IMR-90 (cell line): ENCODE measurements at regions not wholly inside any gene's neighbourhood (a gene's known extent, or its start where the extent isn't known, plus 50 kb on each side); places are given as distances from the start of the nearest gene placed in this dataset.
A peak's percentile ranks its signal among the peaks of the same experiment; 100 is the strongest.

ENCODE experiments used
- ATAC-seq: fragments of 200-7000 bp; cut with Tn5 transposase; 2 replicates; pipeline ENCODE4 v1.9.1; 2020; ENCODE audit warnings: low read depth, mild to moderate bottlenecking, moderate library complexity
- BruUV-seq: library from RNA; stranded (reverse); fragments of 400-500 nt; replicated peaks from 2 replicates; lab custom pipeline; 2021; lab: Mats Ljungman, UMichigan
- CTCF ChIA-PET: fragments of 300-600 bp; formaldehyde crosslinking; extraction: SDS; loops from one replicate; lab custom pipeline; 2021; ENCODE audit warnings: antibody characterized with exemption; lab: Yijun Ruan, JAX
- POLR2A ChIA-PET: fragments of 300-600 bp; sonication (Branson Sonifier 250); formaldehyde crosslinking; loops from one replicate; lab custom pipeline; 2022; ENCODE audit warnings: antibody characterized with exemption; ENCODE audit not compliant: unreplicated experiment; lab: Charles Lee
- DNase-seq: peaks from one replicate; pipeline ENCODE4 v3.0.0; 2013
- H2AFZ ChIP-seq: replicated peaks from 2 replicates; pipeline ENCODE3; 2013; ENCODE audit warnings: low read length, mild to moderate bottlenecking; ENCODE audit not compliant: poor library complexity
- H2AK5ac ChIP-seq: 2 replicates; pipeline ENCODE4 v1.6.1; 2013; ENCODE audit warnings: low read depth, low read length, inconsistent platforms
- H2AK9ac ChIP-seq: replicated peaks from 2 replicates; pipeline ENCODE3; 2013; ENCODE audit warnings: mild to moderate bottlenecking, low read depth, low read length, moderate library complexity; ENCODE audit not compliant: poor library complexity
- H2BK120ac ChIP-seq: 2 replicates; pipeline ENCODE4 v1.6.1; 2013; ENCODE audit warnings: low read depth, low read length, inconsistent platforms
- H2BK15ac ChIP-seq: 3 replicates; pipeline ENCODE4 v1.6.1; 2013; ENCODE audit warnings: low read depth, low read length, inconsistent platforms
- H2BK20ac ChIP-seq: 2 replicates; pipeline ENCODE4 v1.6.1; 2013; ENCODE audit warnings: low read depth, mild to moderate bottlenecking, inconsistent platforms, low read length, moderate library complexity
- H2BK5ac ChIP-seq: 2 replicates; pipeline ENCODE4 v1.6.1; 2013; ENCODE audit warnings: mild to moderate bottlenecking, low read depth, low read length, inconsistent platforms; ENCODE audit not compliant: poor library complexity, severe bottlenecking
- H3K14ac ChIP-seq: replicated peaks from 2 replicates; pipeline ENCODE4 v1.6.1; 2013; ENCODE audit warnings: low read depth, low read length, inconsistent platforms
- H3K18ac ChIP-seq: 2 replicates; pipeline ENCODE4 v1.6.1; 2013; ENCODE audit warnings: low read depth, low read length, control low read depth
- H3K23ac ChIP-seq: 2 replicates; pipeline ENCODE4 v1.6.1; 2013; ENCODE audit warnings: low read depth, low read length, inconsistent platforms
- H3K27ac ChIP-seq: 2 replicates; pipeline ENCODE4 v1.5.1; 2013; ENCODE audit warnings: mild to moderate bottlenecking, control low read depth, low read length; ENCODE audit not compliant: insufficient read depth
- H3K27me3 ChIP-seq: 2 replicates; pipeline ENCODE4 v1.6.1; 2013; ENCODE audit warnings: low read length; ENCODE audit not compliant: control insufficient read depth, insufficient read depth
- H3K36me3 ChIP-seq: 2 replicates; pipeline ENCODE4 v1.6.1; 2013; ENCODE audit warnings: low read length, mixed read lengths; ENCODE audit not compliant: control insufficient read depth, insufficient read depth
- H3K4ac ChIP-seq: 2 replicates; pipeline ENCODE4 v1.6.1; 2013; ENCODE audit warnings: low read depth, low read length, inconsistent platforms
- H3K4me1 ChIP-seq: 2 replicates; pipeline ENCODE4 v1.6.1; 2013; ENCODE audit warnings: low read length, mixed read lengths; ENCODE audit not compliant: control insufficient read depth, insufficient read depth
- H3K4me2 ChIP-seq: 2 replicates; pipeline ENCODE4 v1.6.1; 2013; ENCODE audit warnings: low read depth, mild to moderate bottlenecking, control low read depth, low read length, moderate library complexity
- H3K4me3 ChIP-seq: 2 replicates; pipeline ENCODE4 v1.5.1; 2013; ENCODE audit warnings: low read depth, mild to moderate bottlenecking, control low read depth, low read length, moderate library complexity; ENCODE audit not compliant: insufficient read depth
- H3K56ac ChIP-seq: 2 replicates; pipeline ENCODE4 v1.6.1; 2013; ENCODE audit warnings: low read length, inconsistent platforms; ENCODE audit not compliant: insufficient read depth; ENCODE audit errors: extremely low read depth
- H3K79me1 ChIP-seq, 2 experiments: 2 replicates each; pipeline ENCODE4 v1.6.1; 2013; ENCODE audit warnings: low read length in 2 of 2, inconsistent platforms in 1 of 2, low read depth in 1 of 2
- H3K9ac ChIP-seq: 2 replicates; pipeline ENCODE4 v1.6.1; 2013; ENCODE audit warnings: low read depth, low read length, control low read depth
- H3K9me1 ChIP-seq: 2 replicates; pipeline ENCODE4 v1.6.1; 2013; ENCODE audit warnings: low read length, inconsistent platforms; ENCODE audit not compliant: insufficient read depth
- H3K9me3 ChIP-seq: 2 replicates; pipeline ENCODE4 v1.6.1; 2013; ENCODE audit warnings: low read length; ENCODE audit not compliant: control insufficient read depth, insufficient read depth
- H4K20me1 ChIP-seq: 2 replicates; pipeline ENCODE4 v1.6.1; 2013; ENCODE audit warnings: low read length, inconsistent platforms; ENCODE audit not compliant: insufficient read depth
- H4K5ac ChIP-seq: 2 replicates; pipeline ENCODE4 v1.6.1; 2013; ENCODE audit warnings: mild to moderate bottlenecking, low read depth, low read length, control low read depth
- H4K8ac ChIP-seq, 2 experiments: 2 replicates each; pipeline ENCODE4 v1.6.1; 2013; ENCODE audit warnings: low read depth in 2 of 2, low read length in 2 of 2, control low read depth in 1 of 2, inconsistent platforms in 1 of 2
- H4K91ac ChIP-seq: 2 replicates; pipeline ENCODE4 v1.6.1; 2013; ENCODE audit warnings: low read depth, low read length, inconsistent platforms; ENCODE audit not compliant: insufficient read depth
- CEBPB ChIP-seq: IDR thresholded peaks from 2 replicates; pipeline ENCODE4 v1.6.1; 2012; ENCODE audit warnings: low read depth, low read length, improper control_type of control experiment
- FOS ChIP-seq: fragments of 150-350 bp; IDR thresholded peaks from 2 replicates; pipeline ENCODE4 v1.6.1; 2016; ENCODE audit warnings: low read depth, low read length
- MAZ ChIP-seq: IDR thresholded peaks from 2 replicates; pipeline ENCODE4 v1.6.1; 2012; ENCODE audit warnings: low read depth, mild to moderate bottlenecking, low read length, improper control_type of control experiment, moderate library complexity, borderline replicate concordance
- RAD21 ChIP-seq: IDR thresholded peaks from 2 replicates; pipeline ENCODE4 v1.6.1; 2012; ENCODE audit warnings: low read length, improper control_type of control experiment
- WGBS, 2 experiments: methylation state at CpG; one replicate each; pipeline versions ENCODE4 v1.1.5 to v1.1.7; 2013; ENCODE audit warnings: missing lambda C conversion rate in 2 of 2; ENCODE audit not compliant: insufficient read length in 1 of 2; ENCODE audit errors: extremely low coverage in 2 of 2; 5-methylcytosine and 5-hydroxymethylcytosine counted together
- dilution Hi-C: fragments of 300-500 bp; cut with HindIII; formaldehyde crosslinking; loops from one replicate; pipeline ENCODE4 v1.14.3; 2018; ENCODE audit warnings: low sequenced_read_pairs; ENCODE audit not compliant: unreplicated experiment
- in situ Hi-C: fragments of 300-500 bp; cut with MboI; formaldehyde crosslinking; loops from 3 replicates; pipeline ENCODE4 v1.14.3; 2019; ENCODE audit warnings: low sequenced_read_pairs, inconsistent platforms, mixed read lengths
- intact Hi-C: fragments of 100-400 bp; cut with micrococcal nuclease; formaldehyde crosslinking; loops from 2 replicates; pipeline ENCODE4 v1.10.0; 2022

GRCh38 chr2:36147670-36148390 lies 207.7 kb upstream of the CRIM1 start:
- dilution Hi-C loops = no loop called here
- no peak overlapping the region for H2AK5ac ChIP-seq
- H4K91ac ChIP-seq = no peak overlapping the region
- H3K36me3 ChIP-seq = no peaks in the 10 kb centered on the region
- H2AFZ ChIP-seq = no peak overlapping the region
- no peak for DNase-seq
- no peak overlapping the region for H2BK5ac ChIP-seq
- H3K4me3 ChIP-seq = no peak overlapping the region
- H3K27me3 ChIP-seq = no peaks in the 10 kb centered on the region
- no peak overlapping the region for H2BK15ac ChIP-seq
- no peak overlapping the region for H3K27ac ChIP-seq
- no peak overlapping the region for H3K4ac ChIP-seq
- no peak overlapping the region for H3K18ac ChIP-seq
- in situ Hi-C loops = no loop called here
- ATAC-seq = peak; percentile 14
- no peak overlapping the region for H2BK20ac ChIP-seq
- peak overlapping the region; percentile 65 for H3K4me2 ChIP-seq
- intact Hi-C loops = no loop called here
- H3K9me3 ChIP-seq = no peaks in the 10 kb centered on the region
- H3K4me1 ChIP-seq = no peaks in the 10 kb centered on the region
- ChIA-PET CTCF (no interaction called here), POLR2A (no interaction called here)
- H3K23ac ChIP-seq = no peak overlapping the region
- no peak overlapping the region for H2AK9ac ChIP-seq
- H4K8ac ChIP-seq = no peak overlapping the region
- no peak overlapping the region for H3K14ac ChIP-seq
- no peak for TF ChIP-seq MAZ
- TF ChIP-seq CEBPB = peak; percentile 37; the same call in 1 of the 2 replicates
- TF ChIP-seq FOS = no peak
- TF ChIP-seq RAD21 = no peak
- H3K9ac ChIP-seq = no peak overlapping the region
- WGBS, 2 experiments = no CpG with 5 or more reads among the region's 4 CpGs
- H3K56ac ChIP-seq = no peak overlapping the region
- H2BK120ac ChIP-seq = no peak overlapping the region
- H3K9me1 ChIP-seq = no peaks in the 10 kb centered on the region
- no peaks in the 10 kb centered on the region for H4K20me1 ChIP-seq
- no peaks in the 10 kb centered on the region for H3K79me1 ChIP-seq
- no peak overlapping the region for H4K5ac ChIP-seq
- no TSS peak for BruUV-seq
